Dedifferentiated amniotic fluid mesenchymal stem cell (primary cell): ENCODE measurements at regions not wholly inside any gene's neighbourhood (a gene's known extent, or its start where the extent isn't known, plus 50 kb on each side); places are given as distances from the start of the nearest gene placed in this dataset.

ENCODE experiments used
- DNase-seq: peaks from one replicate; pipeline ENCODE4 v3.0.0-alpha.2; 2016; ENCODE audit errors: extremely low spot score

DNA sequence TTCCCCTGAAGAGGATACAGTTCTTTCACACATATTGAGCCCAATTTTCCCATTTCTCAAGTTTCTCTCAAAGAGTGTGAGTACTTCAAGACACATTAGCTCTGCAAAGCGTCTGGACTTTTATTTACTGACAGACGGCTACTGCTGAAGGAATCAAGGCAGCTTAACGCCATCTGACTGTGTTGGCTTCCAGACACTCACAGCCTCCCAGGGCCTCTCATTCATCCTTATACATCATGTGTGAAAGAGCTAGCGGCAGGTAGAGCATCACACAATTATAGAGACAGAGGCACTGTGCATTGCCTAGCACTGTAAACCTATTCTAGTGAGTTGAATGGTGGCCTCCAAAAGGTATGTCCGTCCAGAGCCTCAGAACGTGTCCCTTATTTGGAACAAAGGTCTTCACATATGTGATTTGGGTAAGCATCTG is 284.1 kb upstream of the STT3B start:
- DNase-seq: no peak

- no peak for DNase-seq
These were observed 283.2 kb upstream of the STT3B start for GRCh38 chr3:31249545-31249944.

DNA sequence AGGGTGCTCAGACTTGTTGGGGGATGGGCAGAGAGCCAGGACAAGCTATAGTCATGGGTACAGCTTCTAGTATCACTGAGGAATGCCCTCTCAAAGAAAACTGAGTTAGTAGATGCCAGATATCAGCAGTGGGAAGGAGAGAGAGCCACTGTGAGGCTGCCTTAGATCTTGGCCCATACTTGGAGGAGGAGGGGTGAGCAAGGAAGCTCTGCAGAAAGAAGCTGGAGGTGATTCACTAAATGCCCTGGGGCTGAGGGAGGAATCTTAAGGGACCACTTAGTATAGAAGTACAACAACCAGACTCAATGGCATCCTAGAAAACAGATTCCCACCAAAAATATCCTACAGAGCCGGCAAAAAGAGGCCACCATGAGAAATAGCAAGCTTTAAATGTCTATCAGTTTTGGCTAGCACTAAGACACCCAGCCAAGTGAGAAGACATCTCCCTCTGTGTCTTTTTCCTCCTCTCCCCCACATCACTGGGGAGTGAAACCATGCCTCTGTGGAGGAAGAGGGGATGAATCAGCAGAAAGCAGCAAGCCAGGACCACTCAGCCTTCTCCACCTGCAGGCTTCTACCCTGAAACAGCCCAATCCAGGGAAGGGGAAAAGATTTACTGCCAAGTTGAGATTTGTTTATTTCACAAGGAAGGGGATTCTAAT is 282.5 kb upstream of the STT3B start:
- DNase-seq: no peak

DNA sequence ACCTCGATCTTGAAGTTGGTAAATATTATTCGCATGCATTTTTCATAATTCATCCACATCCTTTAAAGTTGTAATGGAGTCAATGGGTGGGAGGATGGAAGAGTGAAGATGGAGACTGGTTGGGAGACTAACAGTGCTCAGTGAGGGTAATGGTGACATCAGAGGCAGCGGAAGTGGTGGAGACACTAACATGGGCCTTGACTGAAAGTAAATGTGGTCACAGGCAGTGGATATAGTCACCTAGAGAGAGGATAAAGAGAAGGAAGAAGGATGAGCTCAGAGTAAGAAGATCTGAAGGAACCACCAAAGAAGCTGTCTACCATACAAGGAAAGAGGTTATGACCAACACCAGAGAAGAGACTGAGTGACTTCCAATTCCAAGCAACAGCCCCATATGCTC is 281.6 kb upstream of the STT3B start:
- no peak for DNase-seq

GRCh38 chr3:31252216-31253185 is 280.2 kb upstream of the STT3B start:
- DNase-seq: no peak

DNA sequence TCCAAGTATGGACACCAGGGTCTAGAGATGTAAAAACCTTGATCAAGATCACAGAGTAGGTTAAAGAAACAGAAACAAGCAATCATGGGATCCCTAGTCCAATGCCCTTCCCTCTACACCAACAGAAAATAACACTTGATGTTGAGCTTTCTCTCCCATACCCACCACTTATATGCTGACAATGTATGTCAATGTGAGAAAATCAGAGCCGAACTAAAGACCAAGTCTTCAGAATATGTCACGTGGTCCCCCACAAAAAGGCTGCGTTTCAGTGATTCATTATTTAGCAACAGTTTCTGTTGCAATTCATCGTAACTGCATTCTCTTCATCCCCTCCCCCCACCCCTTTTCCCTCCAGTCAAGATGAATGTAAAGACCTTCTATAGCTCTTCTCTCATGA is 278.9 kb upstream of the STT3B start:
- DNase-seq: no peak

DNA sequence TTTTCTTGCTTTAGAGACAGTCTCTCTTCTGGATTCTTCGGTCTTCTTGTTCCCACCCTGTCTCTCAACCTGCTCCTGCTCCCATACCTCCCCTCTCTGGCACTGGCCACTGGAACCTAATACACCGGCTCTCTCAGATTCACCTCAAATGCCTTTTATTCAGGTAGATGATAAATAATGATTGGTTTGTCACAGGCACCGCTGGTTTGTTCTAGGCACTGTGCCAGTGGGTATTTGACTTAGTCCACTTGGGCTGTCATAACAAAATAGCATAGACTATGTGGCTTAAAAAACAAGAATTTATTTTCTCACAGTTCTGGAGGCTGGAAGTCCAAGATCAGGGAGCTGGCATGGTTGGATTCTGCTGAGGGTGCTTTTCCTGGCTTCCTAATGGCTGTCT is 278.2 kb upstream of the STT3B start:
- DNase-seq: no peak

DNA sequence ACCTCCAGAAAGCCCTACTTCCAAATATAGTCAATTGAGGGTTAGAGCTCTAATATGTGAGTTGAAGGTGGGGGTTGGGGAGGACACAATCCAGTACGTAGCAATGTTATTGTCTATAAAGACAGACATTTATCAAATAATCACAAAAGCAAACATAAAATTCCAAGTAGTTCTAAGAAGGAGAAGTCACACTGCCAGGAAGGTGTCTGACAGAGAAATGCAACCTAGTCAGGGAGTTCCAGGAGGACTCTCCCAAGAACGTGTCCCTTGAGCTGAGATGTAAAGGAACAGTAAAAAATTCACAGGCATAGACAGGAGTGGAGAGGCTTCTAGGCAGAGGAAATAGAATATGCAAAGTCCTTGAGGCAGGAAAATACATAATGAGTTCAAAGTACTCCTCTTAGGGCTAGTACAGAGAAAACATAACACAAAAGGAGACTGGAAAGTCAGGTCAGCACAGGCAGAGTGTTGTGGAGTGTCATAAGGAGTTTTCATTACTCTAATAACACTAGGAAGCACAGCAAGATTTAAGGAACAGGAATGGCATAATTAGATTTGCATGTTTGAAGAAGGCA is 277.6 kb upstream of the STT3B start:
- no peak for DNase-seq

DNA sequence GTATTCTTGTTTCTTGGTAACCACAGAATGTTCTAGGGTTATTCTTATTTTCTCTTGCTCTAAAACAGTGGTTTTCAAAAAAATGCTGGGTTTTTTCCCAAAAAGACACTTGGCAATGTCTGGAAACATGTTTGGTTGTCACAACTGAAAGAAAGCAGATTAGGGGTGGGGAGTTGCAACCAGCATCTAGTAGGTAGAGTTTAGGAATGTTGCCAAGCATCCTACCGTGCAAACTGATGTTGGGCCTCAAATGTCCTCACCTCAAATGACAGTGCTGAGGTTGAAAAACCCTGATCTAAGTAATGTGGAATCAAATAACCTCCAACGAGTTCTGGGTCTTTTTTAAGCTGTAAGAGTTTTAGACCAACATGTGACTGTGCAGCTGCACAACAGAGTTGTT is 270.5 kb upstream of the STT3B start:
- DNase-seq: no peak

DNA sequence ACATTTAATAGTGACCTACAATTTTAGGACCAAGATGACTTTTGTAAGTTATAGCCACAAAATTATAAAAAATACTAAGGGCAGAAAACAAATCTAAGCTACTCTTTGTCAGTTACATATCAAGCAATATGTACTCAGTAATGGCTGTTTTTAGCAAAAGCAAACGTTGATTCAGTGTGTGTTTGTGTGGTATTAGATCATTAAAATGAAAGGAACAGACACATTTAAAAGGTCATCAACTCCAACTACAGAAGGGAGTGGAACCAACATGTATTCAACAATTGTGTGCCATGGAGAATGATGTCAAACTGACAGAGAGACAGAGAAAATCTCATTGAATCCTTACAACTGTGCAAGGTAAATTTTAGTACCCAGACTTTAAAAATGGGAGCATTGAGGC is 268.8 kb upstream of the STT3B start:
- no peak for DNase-seq

DNA sequence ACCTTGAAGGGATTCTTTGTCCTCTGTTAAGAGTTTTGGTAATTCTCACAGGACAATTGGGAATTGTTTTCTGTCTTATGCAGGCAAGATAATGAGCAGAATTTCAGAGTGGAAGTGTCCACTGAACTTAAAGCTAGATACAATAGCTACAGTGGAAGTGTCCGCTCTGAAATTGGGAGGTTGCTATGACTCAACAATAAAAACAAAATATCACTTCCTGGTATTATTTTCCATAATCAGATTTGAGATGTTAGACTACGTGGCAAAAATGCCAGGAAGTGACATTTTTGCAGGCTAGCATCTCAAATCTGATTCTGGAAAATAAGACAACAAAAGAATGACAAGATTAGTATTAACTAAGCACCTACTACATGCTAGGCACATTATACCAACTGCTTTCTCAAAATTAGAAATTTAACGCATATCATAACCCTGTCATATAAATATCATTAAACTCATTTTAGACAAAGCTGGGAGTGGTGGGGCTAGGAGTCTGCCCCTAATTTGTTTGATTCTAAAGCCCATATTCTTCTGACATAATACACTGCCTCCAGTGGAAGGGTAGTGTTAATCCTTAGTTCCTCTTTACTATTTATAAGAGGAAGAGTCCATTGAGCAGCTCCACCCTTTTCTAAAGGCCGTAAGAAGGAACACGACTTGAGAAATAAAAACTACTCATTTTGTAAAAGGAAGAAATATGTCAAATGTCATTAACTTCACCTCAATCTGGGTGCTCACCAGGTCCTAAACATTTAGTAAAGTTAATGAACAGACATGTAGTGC is 266.9 kb upstream of the STT3B start:
- DNase-seq: no peak

- DNase-seq: no peak
These were observed 263.9 kb upstream of the STT3B start for GRCh38 chr3:31268868-31269267.

DNA sequence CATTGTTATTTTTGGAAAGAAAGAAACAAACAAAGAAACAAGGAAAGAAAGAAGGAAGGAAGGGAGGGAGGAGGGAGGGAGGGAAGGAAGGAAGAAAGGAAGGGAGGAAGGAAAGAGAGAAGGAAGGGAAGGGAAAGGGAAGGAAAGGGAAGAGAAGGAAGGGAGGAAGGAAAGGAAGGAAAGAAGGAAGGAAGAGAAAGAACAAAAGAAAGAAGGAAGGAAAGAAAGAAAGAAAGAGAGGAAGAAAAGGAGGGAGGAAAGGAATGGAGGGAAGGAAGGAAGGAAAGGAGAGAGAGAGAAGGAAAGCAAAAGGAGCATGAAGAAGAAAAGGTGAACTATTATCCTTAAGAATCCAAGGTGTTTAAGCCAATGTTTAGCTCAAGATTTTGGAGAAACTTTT is 262.7 kb upstream of the STT3B start:
- no peak for DNase-seq

DNA sequence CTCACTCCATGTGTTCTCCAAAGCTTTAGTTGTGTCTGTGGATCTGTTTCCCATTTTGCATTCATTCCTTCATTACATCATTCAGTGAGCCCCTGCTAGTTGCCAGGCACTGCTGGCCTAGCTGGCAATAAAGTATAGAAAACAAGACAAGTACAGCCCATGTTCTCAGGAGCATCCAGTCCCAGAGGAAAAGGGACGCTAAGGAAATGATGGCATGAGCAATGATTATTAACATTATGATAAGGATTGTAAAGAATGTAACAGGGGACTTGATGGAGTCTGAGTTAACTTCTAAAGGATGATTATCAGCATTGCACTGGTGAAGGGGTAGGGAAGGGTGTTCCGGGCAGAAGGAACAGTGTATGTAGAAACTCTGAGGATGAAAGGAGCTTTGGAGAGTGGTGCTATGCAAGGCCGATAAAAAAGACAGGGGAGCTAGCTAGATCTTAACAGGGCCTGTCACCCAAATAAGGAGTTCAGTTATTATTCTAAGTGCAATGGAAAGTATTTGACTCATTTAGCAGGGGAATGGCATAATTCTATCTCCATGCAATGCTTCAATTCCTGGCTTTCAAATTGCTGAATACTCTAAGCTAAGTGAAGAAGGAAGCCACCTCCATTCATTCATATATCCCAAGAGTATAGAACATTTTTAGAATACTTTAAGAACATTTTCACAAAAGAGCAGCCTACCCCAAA is 258.2 kb upstream of the STT3B start:
- no peak for DNase-seq

DNA sequence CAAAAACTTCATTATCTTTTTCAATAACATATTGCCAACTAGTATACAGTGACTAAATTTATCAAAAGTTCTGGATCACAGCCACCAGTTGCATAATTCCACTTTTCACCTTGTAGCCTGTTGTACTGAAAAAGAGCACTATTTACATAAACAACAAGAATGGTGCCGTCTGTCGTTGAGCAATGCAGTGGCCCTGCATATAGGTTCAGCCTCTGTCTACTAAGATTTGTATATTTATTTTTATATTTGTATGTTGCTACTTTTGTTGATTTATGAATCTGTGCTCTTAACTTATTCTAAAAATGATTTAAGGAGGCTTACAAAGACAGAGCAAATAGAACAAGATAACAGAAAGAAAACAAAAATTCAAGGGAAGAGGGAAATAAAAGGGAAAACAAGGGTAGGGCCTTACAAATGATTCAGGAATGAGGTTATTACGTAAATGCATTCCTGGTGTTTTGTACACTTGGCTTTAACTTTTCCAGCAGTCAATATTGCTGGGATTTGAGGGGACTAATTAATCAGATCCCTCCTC is 257.6 kb upstream of the STT3B start:
- DNase-seq: no peak

- DNase-seq: no peak
These were observed 257.1 kb upstream of the STT3B start for GRCh38 chr3:31275583-31275982.

DNA sequence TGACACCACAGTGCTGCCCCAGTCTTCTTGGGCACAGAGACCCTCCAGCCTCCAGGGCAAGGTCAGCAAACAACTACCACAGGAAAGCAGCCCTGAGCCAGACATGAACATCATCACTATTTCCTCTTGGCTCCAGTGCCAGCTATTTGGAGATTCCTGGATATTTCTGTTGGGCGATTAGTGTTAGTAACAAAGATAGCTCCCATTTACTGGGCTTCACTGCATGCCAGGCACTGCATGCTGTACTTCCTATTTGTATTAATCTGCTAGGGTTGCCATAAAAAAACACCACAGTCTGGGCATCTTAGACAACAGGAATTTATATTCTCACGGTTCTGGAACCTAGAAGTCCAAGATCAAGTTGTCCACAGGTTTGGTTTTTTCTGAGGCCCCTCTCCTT is 255.1 kb upstream of the STT3B start:
- DNase-seq: no peak

DNA sequence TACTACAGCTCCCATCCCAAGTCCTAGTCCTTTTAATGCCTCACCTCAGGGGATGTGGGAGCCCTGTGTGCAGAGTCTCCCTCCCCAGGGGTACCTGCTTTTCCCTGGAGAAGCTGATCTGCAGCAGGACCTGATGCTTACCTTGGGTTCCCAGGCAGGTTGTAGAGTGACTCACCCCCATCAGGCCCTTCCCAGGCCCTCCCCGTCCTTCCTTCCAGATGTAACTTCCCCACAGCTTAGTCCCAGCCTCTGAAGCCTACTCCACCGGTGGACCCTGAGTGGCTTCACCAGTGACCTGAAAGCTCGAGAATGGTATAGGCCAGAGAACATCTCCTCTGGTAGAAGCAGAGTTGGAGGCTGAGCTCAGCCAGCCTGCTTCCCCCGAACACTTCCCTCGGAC is 254.2 kb upstream of the STT3B start:
- DNase-seq: no peak

- no peak for DNase-seq
These were observed 247.9 kb upstream of the STT3B start for GRCh38 chr3:31284776-31285175.

DNA sequence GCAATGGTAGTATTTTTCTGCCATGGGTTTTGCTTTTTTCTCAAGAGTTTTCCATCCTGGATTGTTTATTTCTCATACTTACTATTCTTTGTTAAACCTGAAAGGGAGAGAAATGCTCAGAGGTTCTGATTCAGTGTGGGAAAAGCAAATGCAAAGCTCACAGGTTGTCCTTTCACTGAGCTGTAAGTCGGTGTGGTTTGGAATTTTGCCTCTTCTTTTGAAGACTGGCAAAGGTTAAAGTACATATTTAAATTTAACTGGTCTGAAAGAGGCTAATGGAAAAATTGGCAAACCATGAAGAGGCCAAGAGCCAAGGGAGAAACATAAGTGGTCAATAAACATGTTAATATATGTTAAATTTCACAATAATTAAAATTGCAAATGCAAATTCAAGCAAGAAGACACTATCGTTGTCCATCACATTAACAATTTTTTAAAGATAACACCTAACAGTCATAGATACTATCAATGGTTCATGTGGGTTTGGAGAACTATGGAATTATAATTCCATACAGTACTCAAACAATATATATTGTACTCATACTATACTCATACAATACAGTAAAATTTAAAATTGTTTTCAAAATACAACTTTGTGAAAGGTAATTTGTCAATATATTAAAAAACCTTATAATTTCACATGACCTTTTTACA is 246.8 kb upstream of the STT3B start:
- no peak for DNase-seq

DNA sequence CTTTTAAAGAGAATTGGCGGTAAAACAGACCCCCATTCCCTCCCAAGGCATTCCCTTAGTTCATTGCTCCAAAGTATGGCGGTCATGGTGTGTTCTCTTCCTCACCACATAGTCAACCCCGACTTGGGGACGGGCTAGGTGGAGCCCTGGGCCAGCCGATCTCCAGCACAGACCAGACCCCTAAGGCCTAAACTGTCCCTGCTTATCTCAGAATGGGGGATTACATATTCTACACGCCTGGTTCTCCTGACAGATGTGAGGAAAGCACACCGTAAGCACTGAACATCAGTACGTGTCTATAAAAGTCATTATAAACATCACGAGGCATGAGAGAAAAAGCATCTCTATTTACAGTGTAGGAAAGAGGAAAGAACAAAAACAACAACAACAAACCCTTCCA is 244.5 kb upstream of the STT3B start:
- DNase-seq: no peak
